GM06990 (cell line): ENCODE measurements at regions not wholly inside any gene's neighbourhood (a gene's known extent, or its start where the extent isn't known, plus 50 kb on each side); places are given as distances from the start of the nearest gene placed in this dataset.

Source experiments
- DNase-seq: peaks from one replicate; pipeline ENCODE4 v3.0.0-alpha.2; 2011; ENCODE audit not compliant: insufficient read length; ENCODE audit errors: extremely low read depth
- H3K27me3 ChIP-seq: replicated peaks from 2 replicates; pipeline ENCODE4 v1.6.0; 2011; ENCODE audit warnings: low read length; ENCODE audit not compliant: control insufficient read depth, insufficient read depth
- H3K36me3 ChIP-seq: 2 replicates; pipeline ENCODE4 v1.5.1; 2011; ENCODE audit warnings: low read length; ENCODE audit not compliant: control insufficient read depth, insufficient read depth
- H3K4me3 ChIP-seq: replicated peaks from 2 replicates; pipeline ENCODE4 v1.5.1; 2011; ENCODE audit warnings: low read depth, mild to moderate bottlenecking, control low read depth, low read length
- TF ChIP-seq, protein P1 (sequence below): IDR thresholded peaks from 2 replicates; pipeline ENCODE4 v1.5.1; 2011; ENCODE audit warnings: low read length, control low read depth, mild to moderate bottlenecking, inconsistent platforms; ENCODE audit not compliant: insufficient read depth, poor library complexity, severe bottlenecking

DNA sequence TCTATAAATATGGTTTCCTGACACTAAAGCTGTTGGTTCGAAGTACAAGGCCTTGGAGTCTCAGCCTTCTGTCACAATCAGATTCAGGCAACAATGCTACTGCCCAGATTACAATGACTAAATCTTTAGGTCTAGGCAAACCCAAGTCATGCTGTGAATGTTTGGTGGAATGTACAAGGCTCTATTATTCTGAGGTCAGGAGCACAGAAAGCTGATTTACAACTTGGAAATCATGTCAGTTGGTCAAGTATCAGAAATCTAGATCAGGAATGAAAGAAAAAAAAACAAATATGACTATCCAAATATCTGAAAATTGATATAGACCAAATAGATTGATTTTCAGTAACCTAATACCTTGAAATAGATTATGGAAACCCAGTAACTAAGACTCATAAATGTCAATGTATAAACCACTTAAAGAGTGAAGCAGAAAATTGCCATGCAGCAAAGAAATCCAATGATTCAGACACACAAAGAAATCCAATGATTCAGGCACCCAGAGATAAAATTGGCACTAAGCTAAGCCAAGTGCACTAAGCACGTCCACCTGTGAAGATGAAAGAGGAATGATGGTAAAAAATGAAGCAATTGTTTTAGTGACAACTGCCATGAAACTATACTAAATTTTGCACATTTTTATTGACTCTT, 588.0 kb upstream of the TUSC1 start:
- DNase-seq = no peak
- TF ChIP-seq, protein P1, sequence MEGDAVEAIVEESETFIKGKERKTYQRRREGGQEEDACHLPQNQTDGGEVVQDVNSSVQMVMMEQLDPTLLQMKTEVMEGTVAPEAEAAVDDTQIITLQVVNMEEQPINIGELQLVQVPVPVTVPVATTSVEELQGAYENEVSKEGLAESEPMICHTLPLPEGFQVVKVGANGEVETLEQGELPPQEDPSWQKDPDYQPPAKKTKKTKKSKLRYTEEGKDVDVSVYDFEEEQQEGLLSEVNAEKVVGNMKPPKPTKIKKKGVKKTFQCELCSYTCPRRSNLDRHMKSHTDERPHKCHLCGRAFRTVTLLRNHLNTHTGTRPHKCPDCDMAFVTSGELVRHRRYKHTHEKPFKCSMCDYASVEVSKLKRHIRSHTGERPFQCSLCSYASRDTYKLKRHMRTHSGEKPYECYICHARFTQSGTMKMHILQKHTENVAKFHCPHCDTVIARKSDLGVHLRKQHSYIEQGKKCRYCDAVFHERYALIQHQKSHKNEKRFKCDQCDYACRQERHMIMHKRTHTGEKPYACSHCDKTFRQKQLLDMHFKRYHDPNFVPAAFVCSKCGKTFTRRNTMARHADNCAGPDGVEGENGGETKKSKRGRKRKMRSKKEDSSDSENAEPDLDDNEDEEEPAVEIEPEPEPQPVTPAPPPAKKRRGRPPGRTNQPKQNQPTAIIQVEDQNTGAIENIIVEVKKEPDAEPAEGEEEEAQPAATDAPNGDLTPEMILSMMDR = no peak
- no peaks in the 10 kb centered on the region for H3K27me3 ChIP-seq

DNA sequence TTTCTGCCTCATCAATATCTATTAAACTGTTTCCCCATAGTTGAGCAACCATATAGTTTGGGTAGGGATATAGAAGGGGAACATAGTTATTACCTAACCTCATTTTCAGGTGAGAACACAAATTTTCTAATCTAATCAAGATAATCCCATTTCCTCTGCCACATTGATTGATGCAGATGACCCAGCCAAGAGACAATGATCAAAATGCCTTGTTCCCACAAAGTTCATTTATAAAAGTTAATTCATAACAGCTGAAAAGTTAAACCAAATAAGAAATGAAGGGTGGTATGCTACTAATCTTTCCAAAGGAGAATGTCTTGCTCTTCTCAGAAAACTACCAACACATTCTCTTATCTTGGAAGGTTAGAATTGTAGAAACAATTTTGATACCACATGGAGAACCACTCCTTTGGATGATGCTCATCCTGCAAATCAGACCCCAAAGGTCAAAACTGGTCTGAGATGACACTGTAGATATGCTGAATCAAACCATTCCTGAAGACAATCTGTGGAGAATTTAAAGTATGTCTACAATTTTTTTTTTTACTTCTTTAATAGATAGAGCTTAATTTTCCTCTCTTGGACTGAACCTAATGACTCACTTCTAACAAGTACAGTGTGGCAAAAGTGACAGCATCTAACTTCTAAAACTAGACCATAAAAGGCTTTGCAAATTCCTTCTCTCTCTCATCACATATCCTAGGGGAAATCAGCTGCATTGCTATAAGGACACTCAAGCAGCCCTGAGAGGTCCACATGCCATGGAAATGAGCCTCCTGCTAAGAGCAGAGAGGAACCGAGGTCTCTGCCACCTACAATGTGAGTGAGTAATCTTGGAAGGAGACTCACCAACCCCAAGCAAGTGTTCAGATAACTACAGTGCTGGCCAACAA, 586.7 kb upstream of the TUSC1 start:
- Histone ChIP-seq H3K27me3 (no peaks in the 10 kb centered on the region), H3K4me3 (no peak overlapping the region), H3K36me3 (no peaks in the 10 kb centered on the region)
- TF ChIP-seq, protein P1 = no peak
- no peak for DNase-seq

More for the DNA sequence above, 588.0 kb upstream of the TUSC1 start:
- Histone ChIP-seq H3K36me3 (no peaks in the 10 kb centered on the region), H3K4me3 (no peak overlapping the region)

DNA sequence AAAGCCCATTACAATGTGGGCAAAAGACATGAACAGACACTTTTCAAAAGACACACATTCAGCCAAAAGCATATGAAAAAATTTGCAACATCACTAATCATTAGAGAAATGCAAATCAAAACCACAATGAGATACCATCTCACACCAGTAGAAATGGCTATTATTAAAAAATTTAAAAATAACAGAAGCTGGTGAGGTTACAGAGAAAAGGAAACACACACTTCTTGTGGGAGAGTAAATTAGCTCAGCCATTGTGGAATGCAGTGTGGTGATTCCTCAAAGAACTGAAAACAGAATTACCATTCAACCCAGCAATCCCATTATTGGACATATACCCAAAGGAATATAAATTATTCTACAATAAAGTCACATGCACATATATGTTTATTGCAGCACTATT, 585.2 kb upstream of the TUSC1 start:
- Histone ChIP-seq H3K27me3 (no peaks in the 10 kb centered on the region), H3K4me3 (no peak overlapping the region), H3K36me3 (no peaks in the 10 kb centered on the region)
- no peak for DNase-seq
- TF ChIP-seq, protein P1 = no peak

DNA sequence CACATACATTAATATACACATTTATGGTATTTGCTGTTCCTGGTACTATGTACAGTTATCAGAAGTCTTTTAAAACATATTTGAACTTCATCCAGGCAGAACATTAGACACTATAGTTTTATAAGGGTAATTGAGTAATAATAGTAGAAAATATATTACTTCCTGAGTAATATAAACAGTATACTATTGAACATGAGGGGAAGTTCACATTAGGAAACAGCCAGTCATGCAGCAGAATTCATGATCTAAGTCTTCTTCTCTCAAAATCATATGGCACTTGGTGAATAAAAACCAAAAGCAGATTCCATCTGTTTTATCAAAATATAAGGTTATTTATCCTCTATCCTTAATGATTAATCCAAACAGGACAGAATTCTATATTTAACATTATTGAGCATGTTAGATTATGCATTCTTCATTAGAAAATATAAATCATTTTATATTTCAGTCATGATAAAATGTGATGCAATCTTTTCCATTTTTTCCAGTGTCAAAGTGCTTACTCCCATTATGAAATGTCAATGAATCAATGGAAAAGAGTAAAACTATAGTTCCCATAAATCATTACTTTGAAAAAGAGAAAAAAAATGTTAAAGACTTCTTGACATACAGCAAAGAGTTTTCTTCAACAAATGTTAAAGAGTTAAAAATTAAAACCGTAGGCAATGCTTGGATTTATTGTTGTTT, 584.3 kb upstream of the TUSC1 start:
- no peak for DNase-seq
- Histone ChIP-seq H3K4me3 (no peak overlapping the region), H3K27me3 (no peaks in the 10 kb centered on the region), H3K36me3 (no peaks in the 10 kb centered on the region)
- TF ChIP-seq, protein P1 = no peak

DNA sequence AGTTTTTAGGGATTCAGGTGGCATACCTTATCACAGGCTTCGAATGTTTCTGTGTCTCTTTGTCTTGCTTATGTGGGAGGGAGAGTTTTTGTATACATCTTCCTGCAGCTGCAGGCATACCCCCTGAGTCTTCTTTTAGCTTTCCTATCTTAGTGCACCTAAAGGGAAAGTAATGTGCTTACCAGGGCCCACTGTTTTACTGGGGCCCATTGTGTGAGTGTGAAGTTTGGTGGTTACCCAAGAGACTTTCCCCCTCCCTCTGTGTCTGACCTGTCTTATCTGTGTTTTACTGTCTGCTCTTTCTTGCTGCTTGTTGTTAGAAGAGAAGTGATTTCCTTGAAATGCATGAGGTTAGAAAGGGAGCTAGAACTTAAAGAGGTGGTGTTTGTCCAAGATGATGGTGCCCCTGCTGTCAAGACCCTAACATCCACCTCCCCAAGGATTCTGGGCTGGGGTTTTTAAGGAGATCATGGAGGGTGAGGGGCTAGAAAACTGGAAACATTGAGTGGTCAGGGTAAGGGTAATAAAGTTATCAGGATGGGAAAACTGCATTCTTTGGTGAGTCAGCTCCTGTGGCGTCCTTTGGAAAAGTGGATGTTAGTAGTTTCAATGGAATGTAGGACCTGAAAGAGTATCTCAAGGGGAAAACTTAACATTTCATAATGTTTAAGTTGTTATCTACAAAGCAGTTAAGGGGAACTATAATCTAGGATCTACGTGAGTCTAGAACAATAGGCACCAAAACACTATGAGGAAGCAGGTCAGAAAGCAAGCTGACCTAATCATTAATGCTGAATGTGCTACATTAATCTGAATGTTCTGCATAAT, 583.5 kb upstream of the TUSC1 start:
- TF ChIP-seq, protein P1 = no peak
- no peak for DNase-seq
- no peaks in the 10 kb centered on the region for H3K27me3 ChIP-seq
- H3K4me3 ChIP-seq = no peak overlapping the region
- H3K36me3 ChIP-seq = no peaks in the 10 kb centered on the region
